K562 (cell line): ENCODE measurements at regions not wholly inside any gene's neighbourhood (a gene's known extent, or its start where the extent isn't known, plus 50 kb on each side); places are given as distances from the start of the nearest gene placed in this dataset.

Experiments
- ATAC-seq: fragments of 200-7000 bp; cut with Tn5 transposase; 3 replicates; pipeline ENCODE4 v1.9.1; 2020; ENCODE audit warnings: moderate library complexity
- BruUV-seq: library from RNA; stranded (reverse); fragments of 400-500 nt; replicated peaks from 2 replicates; lab custom pipeline; 2021; lab: Mats Ljungman, UMichigan
- CTCF ChIA-PET: fragments of 300-600 bp; formaldehyde crosslinking; extraction: SDS; loops from one replicate; lab custom pipeline; 2021; ENCODE audit warnings: low intra/inter-chr PET ratio; lab: Yijun Ruan, JAX
- POLR2A ChIA-PET: fragments of 300-600, 350-650 bp; sonication (Branson Sonifier 250); formaldehyde crosslinking; extraction: SDS; loops from one replicate; lab custom pipeline; 2021; ENCODE audit warnings: antibody characterized with exemption, inconsistent platforms; lab: Yijun Ruan, JAX
- DNase-seq, 4 experiments: peaks; one replicate each; pipeline versions ENCODE4 v3.0.0 to v3.0.0-alpha.2; 2011 to 2018; ENCODE audit warnings: low spot score in 3 of 4, mixed read lengths in 3 of 4; ENCODE audit errors: extremely low read depth in 1 of 4
- FAIRE-seq: peaks from 2 replicates; lab custom pipeline; 2011; peaks lifted over from hg19 to GRCh38; lab: Jason Lieb, UNC
- H2AFZ ChIP-seq: 2 replicates; pipeline ENCODE4 v1.6.0; 2011; ENCODE audit warnings: low read depth, low read length, control low read depth, inconsistent platforms
- H3K27ac ChIP-seq: fragments of 200-600 bp; 3 replicates; pipeline ENCODE4 v1.8.0; 2011; ENCODE audit warnings: low read depth, mild to moderate bottlenecking, control low read depth, inconsistent platforms, low read length, moderate library complexity, mixed read lengths; ENCODE audit errors: extremely low read depth
- H3K27me3 ChIP-seq, 2 experiments: fragments of 300-600 bp in 1 of 2; 2 replicates in 1 of 2; 3 replicates in 1 of 2; pipeline versions ENCODE4 v1.6.0 to v1.8.0; 2011; ENCODE audit warnings: inconsistent platforms in 2 of 2, low read length in 2 of 2, mild to moderate bottlenecking in 1 of 2, mixed read lengths in 1 of 2, moderate library complexity in 1 of 2; ENCODE audit not compliant: control insufficient read depth in 2 of 2, insufficient read depth in 2 of 2
- H3K36me3 ChIP-seq: fragments of 300-600 bp; 3 replicates; pipeline ENCODE4 v1.8.0; 2011; ENCODE audit warnings: mild to moderate bottlenecking, low read length, inconsistent platforms; ENCODE audit not compliant: control insufficient read depth, insufficient read depth
- H3K4me1 ChIP-seq, 2 experiments: fragments of 200-600 bp in 1 of 2; replicated peaks in 1 of 2; 2 replicates in 1 of 2; 3 replicates in 1 of 2; pipeline versions ENCODE4 v1.5.1 to v1.8.0; 2011; ENCODE audit warnings: inconsistent platforms in 2 of 2, low read length in 2 of 2, mild to moderate bottlenecking in 1 of 2, mixed read lengths in 1 of 2, moderate library complexity in 1 of 2; ENCODE audit not compliant: control insufficient read depth in 2 of 2, insufficient read depth in 2 of 2
- H3K4me2 ChIP-seq: 2 replicates; pipeline ENCODE4 v1.6.1; 2011; ENCODE audit warnings: low read length, control low read depth, inconsistent platforms, mixed read lengths; ENCODE audit not compliant: insufficient read depth
- H3K4me3 ChIP-seq: fragments of 200-600 bp; sonication (generic), shearing (Covaris generic); 2 replicates; pipeline ENCODE4 v1.5.1; 2016; ENCODE audit warnings: control low read depth, inconsistent platforms
- H3K79me2 ChIP-seq: fragments of 200-600 bp; 3 replicates; pipeline ENCODE4 v1.8.0; 2011; ENCODE audit warnings: low read length, inconsistent platforms; ENCODE audit not compliant: control insufficient read depth, insufficient read depth
- H3K9ac ChIP-seq, 2 experiments: 2 replicates each; pipeline versions ENCODE4 v1.6.0 to v1.6.1; 2011; ENCODE audit warnings: low read depth in 2 of 2, low read length in 2 of 2, control low read depth in 1 of 2, inconsistent platforms in 1 of 2, mild to moderate bottlenecking in 1 of 2, mixed read lengths in 1 of 2; ENCODE audit not compliant: insufficient read depth in 1 of 2
- H3K9me1 ChIP-seq: one replicate; pipeline ENCODE4 v1.6.0; 2011; ENCODE audit warnings: inconsistent platforms, mild to moderate bottlenecking, low read length, moderate library complexity; ENCODE audit not compliant: control insufficient read depth, insufficient read depth
- H3K9me3 ChIP-seq: replicated peaks from 2 replicates; pipeline ENCODE4 v1.5.1; 2011; ENCODE audit warnings: low read depth, low read length, inconsistent platforms; ENCODE audit not compliant: control insufficient read depth, insufficient read depth
- H4K20me1 ChIP-seq: replicated peaks from 2 replicates; pipeline ENCODE4 v1.6.1; 2011; ENCODE audit warnings: low read length, inconsistent platforms, mixed read lengths; ENCODE audit not compliant: control insufficient read depth, insufficient read depth
- GTF2E2 ChIP-seq: fragments of 200-800 bp; sonication (Bioruptor generic); IDR thresholded peaks from 2 replicates; pipeline ENCODE4 v1.6.1; 2016; ENCODE audit warnings: missing genetic modification characterization, missing compliant biosample characterization
- POLR3G ChIP-seq: IDR thresholded peaks from 2 replicates; pipeline ENCODE4 v1.6.1; 2011; ENCODE audit not compliant: insufficient read length, insufficient replicate concordance; ENCODE audit errors: extremely low read depth
- ZNF184 ChIP-seq: sonication (generic); formaldehyde crosslinking; IDR thresholded peaks from 2 replicates; pipeline ENCODE4 v1.5.0; 2020; ENCODE audit warnings: missing genetic modification reagents
- ZNF316 ChIP-seq: fragments of 450-650 bp; IDR thresholded peaks from 2 replicates; pipeline ENCODE4 v1.6.1; 2016
- ZNF324 ChIP-seq: fragments of 250-450 bp; sonication (Bioruptor Pico); IDR thresholded peaks from 2 replicates; pipeline ENCODE4 v1.4.0; 2020; ENCODE audit warnings: mild to moderate bottlenecking
- ZSCAN32 ChIP-seq: fragments of 450-650 bp; formaldehyde crosslinking; IDR thresholded peaks from 2 replicates; pipeline ENCODE4 v1.4.0; 2020; ENCODE audit warnings: mild to moderate bottlenecking, moderate library complexity
- WGBS: fragments of 100-300 bp; shearing (Covaris generic); methylation state at CpG from one replicate; pipeline ENCODE4 v1.1.6; 2016; ENCODE audit warnings: low coverage, mixed read lengths; ENCODE audit not compliant: insufficient coverage; ENCODE audit errors: missing lambda C conversion rate; 5-methylcytosine and 5-hydroxymethylcytosine counted together
- in situ Hi-C: fragments of 300-500 bp; cut with MboI; formaldehyde crosslinking; loops from 4 replicates; pipeline ENCODE4 v1.15.0; 2018; ENCODE audit warnings: inconsistent platforms, mixed read lengths
- intact Hi-C: fragments of 100-400 bp; cut with micrococcal nuclease; formaldehyde crosslinking; loops from 2 replicates; pipeline ENCODE4 v1.14.2; 2022
- TF ChIP-seq, protein P1 (sequence below): sonication (generic); formaldehyde crosslinking; IDR thresholded peaks from 2 replicates; pipeline ENCODE4 v1.9.0; 2022; ENCODE audit warnings: mild to moderate bottlenecking, missing genetic modification reagents
- TF ChIP-seq, protein P2 (sequence below), 2 experiments: fragments of 450-650 bp; IDR thresholded peaks; 2 replicates each; pipeline ENCODE4 v1.6.1; 2016

DNA sequence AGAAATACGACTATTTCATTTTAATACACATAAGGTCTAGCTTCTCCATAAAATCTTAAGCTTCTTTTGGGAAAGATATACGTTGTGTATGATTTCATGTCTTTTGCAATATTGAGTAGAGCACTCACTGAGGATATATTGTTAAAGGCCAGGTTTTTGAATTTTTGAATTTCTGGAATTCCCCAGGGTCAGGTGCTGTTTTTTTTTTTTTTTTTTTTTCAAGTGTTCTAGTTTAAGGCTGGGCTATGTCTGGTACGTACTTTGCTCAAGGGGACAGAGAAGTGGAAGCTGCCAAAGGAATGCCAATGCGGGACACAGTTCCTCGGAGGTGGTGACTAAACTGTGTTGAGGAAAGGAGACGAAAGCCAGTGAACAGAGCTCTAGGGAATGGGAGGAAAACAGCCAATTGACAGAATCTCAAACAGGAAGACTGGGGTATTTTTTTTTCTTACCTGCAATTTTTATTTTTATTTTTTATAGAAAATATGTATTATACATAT is 510.5 kb upstream of the CBLB start:
- DNase-seq (no peak), ATAC-seq (no peak), FAIRE-seq (no peak)
- Histone ChIP-seq H3K36me3 (no peaks in the 10 kb centered on the region), H3K27me3 (no peaks in the 10 kb centered on the region), H3K9ac (no peak overlapping the region), H3K4me1 (no peaks in the 10 kb centered on the region), H3K4me2 (no peak overlapping the region), H3K9me3 (no peaks in the 10 kb centered on the region), H3K4me3 (no peak overlapping the region), H2AFZ (no peak overlapping the region), H3K9me1 (no peaks in the 10 kb centered on the region), H3K27ac (no peak overlapping the region), H3K79me2 (no peaks in the 10 kb centered on the region), H4K20me1 (no peaks in the 10 kb centered on the region)
- ChIA-PET POLR2A (no interaction called here), CTCF (no interaction called here)
- in situ Hi-C loops, result no loop called here
- TF ChIP-seq ZNF324 (CRISPR knock-in tag) (no peak), GTF2E2 (tag) (no peak), ZNF316 (no peak), ZNF184 (CRISPR knock-in tag) (no peak), ZSCAN32 (CRISPR knock-in tag) (no peak), POLR3G (no peak)
- TF ChIP-seq, protein P1, sequence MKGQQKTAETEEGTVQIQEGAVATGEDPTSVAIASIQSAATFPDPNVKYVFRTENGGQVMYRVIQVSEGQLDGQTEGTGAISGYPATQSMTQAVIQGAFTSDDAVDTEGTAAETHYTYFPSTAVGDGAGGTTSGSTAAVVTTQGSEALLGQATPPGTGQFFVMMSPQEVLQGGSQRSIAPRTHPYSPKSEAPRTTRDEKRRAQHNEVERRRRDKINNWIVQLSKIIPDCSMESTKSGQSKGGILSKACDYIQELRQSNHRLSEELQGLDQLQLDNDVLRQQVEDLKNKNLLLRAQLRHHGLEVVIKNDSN (CRISPR knock-in tag), result no peak
- TF ChIP-seq, protein P2, sequence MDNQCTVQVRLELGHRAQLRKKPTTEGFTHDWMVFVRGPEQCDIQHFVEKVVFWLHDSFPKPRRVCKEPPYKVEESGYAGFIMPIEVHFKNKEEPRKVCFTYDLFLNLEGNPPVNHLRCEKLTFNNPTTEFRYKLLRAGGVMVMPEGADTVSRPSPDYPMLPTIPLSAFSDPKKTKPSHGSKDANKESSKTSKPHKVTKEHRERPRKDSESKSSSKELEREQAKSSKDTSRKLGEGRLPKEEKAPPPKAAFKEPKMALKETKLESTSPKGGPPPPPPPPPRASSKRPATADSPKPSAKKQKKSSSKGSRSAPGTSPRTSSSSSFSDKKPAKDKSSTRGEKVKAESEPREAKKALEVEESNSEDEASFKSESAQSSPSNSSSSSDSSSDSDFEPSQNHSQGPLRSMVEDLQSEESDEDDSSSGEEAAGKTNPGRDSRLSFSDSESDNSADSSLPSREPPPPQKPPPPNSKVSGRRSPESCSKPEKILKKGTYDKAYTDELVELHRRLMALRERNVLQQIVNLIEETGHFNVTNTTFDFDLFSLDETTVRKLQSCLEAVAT (IDR thresholded peaks at IDR 0.05), result no peak
- BruUV-seq, result no TSS peak
- WGBS, result 4% methylated on average over 4 of the region's 6 CpGs
- intact Hi-C loops, result no loop called here
